Naive thymus-derived CD4-positive, alpha-beta T cell (primary cell): ENCODE measurements at regions not wholly inside any gene's neighbourhood (a gene's known extent, or its start where the extent isn't known, plus 50 kb on each side); places are given as distances from the start of the nearest gene placed in this dataset.
A peak's percentile ranks its signal among the peaks of the same experiment; 100 is the strongest.
"Not testable (repeated sequence)": the region's sequence is repeated elsewhere in the genome, so short reads cannot be mapped to it uniquely, and the experiment has no call there.

Experiments used
- ATAC-seq: fragments of 150-1000 bp; cut with Tn5 transposase; 2 replicates; pipeline ENCODE4 v1.10.0; 2021; ENCODE audit warnings: mild to moderate bottlenecking, moderate library complexity
- CTCF ChIA-PET: fragments of 350-600 bp; sonication (Branson Sonifier 250); formaldehyde crosslinking; loops from one replicate; lab custom pipeline; 2021; ENCODE audit warnings: antibody characterized with exemption; lab: Charles Lee
- POLR2A ChIA-PET: fragments of 350-600 bp; sonication (Branson Sonifier 250); formaldehyde crosslinking; loops from one replicate; lab custom pipeline; 2021; ENCODE audit warnings: antibody characterized with exemption, inconsistent platforms; lab: Charles Lee
- DNase-seq, 9 donors: peaks; one replicate each; pipeline versions ENCODE4 v3.0.0 to v3.0.0-alpha.2; 2020 to 2022; ENCODE audit warnings: mixed read lengths in 1 of 9
- H3K27ac ChIP-seq: one replicate; pipeline ENCODE4 v1.7.0; 2013; ENCODE audit warnings: mild to moderate bottlenecking, low read depth, low read length, moderate library complexity
- H3K27me3 ChIP-seq, 2 donors: one replicate each; pipeline ENCODE4 v1.7.0; 2013; ENCODE audit warnings: low read length in 2 of 2, mild to moderate bottlenecking in 2 of 2, moderate library complexity in 2 of 2; ENCODE audit not compliant: control insufficient read depth in 2 of 2, insufficient read depth in 2 of 2
- H3K36me3 ChIP-seq, 3 experiments: 1 replicate in 2 of 3; 2 replicates in 1 of 3; pipeline ENCODE4 v1.7.0; 2013; ENCODE audit warnings: low read length in 3 of 3, mild to moderate bottlenecking in 3 of 3, moderate library complexity in 1 of 3; ENCODE audit not compliant: insufficient read depth in 3 of 3, control insufficient read depth in 2 of 3
- H3K4me1 ChIP-seq, 2 donors: one replicate each; pipeline ENCODE4 v1.7.0; 2013; ENCODE audit warnings: low read length in 2 of 2, mild to moderate bottlenecking in 2 of 2, moderate library complexity in 1 of 2; ENCODE audit not compliant: control insufficient read depth in 2 of 2, insufficient read depth in 2 of 2
- H3K4me3 ChIP-seq: 2 replicates; pipeline ENCODE4 v1.7.0; 2013; ENCODE audit warnings: mild to moderate bottlenecking, low read length
- H3K9me3 ChIP-seq, 3 experiments: 1 replicate in 2 of 3; 2 replicates in 1 of 3; pipeline ENCODE4 v1.7.0; 2013; ENCODE audit warnings: low read length in 3 of 3; ENCODE audit not compliant: control insufficient read depth in 2 of 3
- H3K27ac Mint-ChIP-seq, 9 donors: one replicate each; pipeline ENCODE4 v1.8.0; 2020 to 2022; ENCODE audit warnings: mixed read lengths in 9 of 9, mild to moderate bottlenecking in 8 of 9, moderate library complexity in 5 of 9, inconsistent platforms in 2 of 9
- H3K27me3 Mint-ChIP-seq, 5 donors: one replicate each; pipeline ENCODE4 v1.8.0; 2021 to 2022; ENCODE audit warnings: mixed read lengths in 5 of 5, mild to moderate bottlenecking in 1 of 5
- H3K36me3 Mint-ChIP-seq, 5 donors: one replicate each; pipeline ENCODE4 v1.8.0; 2020 to 2022; ENCODE audit warnings: mixed read lengths in 5 of 5, mild to moderate bottlenecking in 3 of 5, inconsistent platforms in 1 of 5
- H3K4me1 Mint-ChIP-seq, 7 donors: one replicate each; pipeline ENCODE4 v1.8.0; 2020 to 2022; ENCODE audit warnings: mixed read lengths in 7 of 7, mild to moderate bottlenecking in 3 of 7, inconsistent platforms in 1 of 7
- H3K4me3 Mint-ChIP-seq, 10 donors: one replicate each; pipeline ENCODE4 v1.8.0; 2020 to 2022; ENCODE audit warnings: mild to moderate bottlenecking in 10 of 10, mixed read lengths in 10 of 10, moderate library complexity in 6 of 10, inconsistent platforms in 2 of 10
- H3K9me3 Mint-ChIP-seq, 11 donors: one replicate each; pipeline ENCODE4 v1.8.0; 2020 to 2022; ENCODE audit warnings: mixed read lengths in 11 of 11, mild to moderate bottlenecking in 4 of 11, inconsistent platforms in 1 of 11, moderate library complexity in 1 of 11
- intact Hi-C, 2 donors: fragments of 100-400 bp; cut with micrococcal nuclease; formaldehyde crosslinking; loops; one replicate each; pipeline ENCODE4 v1.15.1; 2023

DNA sequence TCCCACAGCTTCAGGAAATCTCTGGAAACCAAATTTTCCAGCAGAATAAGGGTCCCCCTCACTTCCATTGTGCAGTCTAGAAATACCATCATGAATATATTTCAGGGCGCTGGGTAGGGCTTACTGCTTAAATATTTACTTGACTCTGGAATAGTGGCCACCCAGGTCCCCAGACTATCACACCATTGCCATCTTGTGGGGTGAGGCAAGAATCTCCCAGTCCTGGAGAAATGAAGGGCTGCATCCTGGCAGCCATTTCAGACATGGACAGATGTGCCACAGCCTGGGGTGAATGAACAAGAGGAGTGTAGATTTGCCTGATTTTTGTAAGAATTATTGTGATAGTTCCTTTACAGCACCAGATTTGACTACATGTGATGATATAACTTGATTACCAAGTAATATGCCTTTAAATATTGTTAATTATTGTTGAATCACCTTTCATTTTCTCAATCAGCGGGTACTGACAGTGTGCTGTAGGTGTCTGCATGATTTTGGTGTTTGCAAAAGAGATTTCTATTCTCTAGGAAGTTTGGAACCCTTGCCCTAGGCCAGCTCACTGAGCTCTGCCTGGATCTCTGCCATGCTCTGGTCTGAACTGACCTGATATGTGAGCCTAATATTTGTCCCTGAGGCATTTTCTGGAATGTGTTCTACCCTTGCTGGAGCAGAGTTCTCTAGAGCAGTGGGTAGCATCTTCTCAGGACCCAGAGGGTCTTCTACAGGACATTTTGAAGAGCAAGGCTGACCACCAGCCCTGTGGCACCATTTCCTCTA lies 183.4 kb downstream of the KIT start:
- H3K4me3 ChIP-seq: no peak overlapping the region
- no peaks in the 10 kb centered on the region for H3K9me3 Mint-ChIP-seq
- H3K27ac Mint-ChIP-seq: no peak overlapping the region
- ATAC-seq (no peak), DNase-seq (peak in 1 of 9 donors; percentile 2)
- CTCF ChIA-PET: no interaction called here
- intact Hi-C loops: loop anchor here in 1 of 2 donors (5.0 kb wide), 1 partner anchor 101 kb away; no protein-coding TSS in a partner anchor
- POLR2A ChIA-PET: no interaction called here
- H3K9me3 ChIP-seq: no peaks in the 10 kb centered on the region
- H3K27me3 ChIP-seq: no peaks in the 10 kb centered on the region
- no peak overlapping the region for H3K4me3 Mint-ChIP-seq
- H3K27ac ChIP-seq: no peak overlapping the region
- H3K4me1 ChIP-seq: no peaks in the 10 kb centered on the region
- H3K36me3 ChIP-seq: no peaks in the 10 kb centered on the region
- no peaks in the 10 kb centered on the region for H3K36me3 Mint-ChIP-seq
- H3K4me1 Mint-ChIP-seq: peaks cover 0 to 5% (median 3%) of the 10 kb centered on the region in 7 donors
- no peaks in the 10 kb centered on the region for H3K27me3 Mint-ChIP-seq

DNA sequence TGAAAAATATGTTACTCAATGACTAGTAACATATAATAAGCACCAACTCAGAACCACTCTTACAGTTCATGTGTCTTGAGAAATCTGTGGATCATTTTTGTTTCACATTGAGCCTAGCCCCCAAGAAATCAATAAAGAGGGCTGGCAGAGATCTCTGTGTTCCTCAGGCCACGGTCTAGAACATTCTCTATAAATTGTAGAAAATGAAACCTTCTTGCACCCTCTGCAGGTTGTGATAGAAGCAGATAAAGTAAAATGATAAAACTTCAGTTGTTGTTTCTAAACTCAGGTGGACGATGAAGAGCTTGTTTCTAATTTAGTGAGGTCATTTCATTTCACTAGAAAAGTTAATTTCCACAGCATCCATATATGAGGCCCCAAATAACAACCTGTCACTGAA lies 182.7 kb downstream of the KIT start:
- Histone ChIP-seq H3K36me3 (no peaks in the 10 kb centered on the region), H3K27me3 (no peaks in the 10 kb centered on the region), H3K4me1 (no peaks in the 10 kb centered on the region), H3K4me3 (no peak overlapping the region), H3K27ac (no peak overlapping the region), H3K9me3 (no peaks in the 10 kb centered on the region)
- Mint-ChIP-seq H3K9me3 (peaks cover 0 to 1% (median 0%) of the 10 kb centered on the region in 11 donors), H3K27me3 (no peaks in the 10 kb centered on the region), H3K4me1 (peaks cover 0 to 5% (median 3%) of the 10 kb centered on the region in 7 donors), H3K27ac (no peak overlapping the region), H3K36me3 (no peaks in the 10 kb centered on the region), H3K4me3 (no peak overlapping the region)
- DNase-seq (no peak), ATAC-seq (no peak)
- ChIA-PET POLR2A (no interaction called here), CTCF (no interaction called here)
- intact Hi-C loops: loop anchor here in 1 of 2 donors (5.0 kb wide), 1 partner anchor 102 kb away; no protein-coding TSS in a partner anchor

DNA sequence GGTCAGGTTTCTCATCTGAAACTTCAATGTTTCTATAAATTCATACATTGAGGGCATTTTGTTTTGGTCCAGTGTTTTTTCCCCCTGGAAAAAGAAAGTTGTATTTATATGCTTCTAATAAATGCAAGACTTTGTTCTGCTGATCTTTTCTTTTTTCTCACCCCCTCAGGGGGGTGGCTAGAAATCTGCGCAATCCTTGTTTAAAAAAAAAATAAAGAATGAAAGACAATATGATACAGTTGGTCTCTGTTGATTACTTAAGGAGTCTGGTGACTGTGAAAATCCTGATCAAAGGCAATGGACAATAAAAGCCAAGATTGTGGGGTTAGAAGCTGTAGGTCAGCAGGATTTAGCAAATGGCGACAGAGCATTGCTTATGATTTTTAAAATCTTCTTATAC lies 180.5 kb downstream of the KIT start:
- ChIA-PET CTCF (no interaction called here), POLR2A (no interaction called here)
- peaks cover 0 to 5% (median 3%) of the 10 kb centered on the region in 7 donors for H3K4me1 Mint-ChIP-seq
- H3K27me3 Mint-ChIP-seq: no peaks in the 10 kb centered on the region
- H3K27ac Mint-ChIP-seq: no peak overlapping the region
- no peaks in the 10 kb centered on the region for H3K36me3 ChIP-seq
- no peaks in the 10 kb centered on the region for H3K9me3 ChIP-seq
- no peak overlapping the region for H3K4me3 ChIP-seq
- H3K4me1 ChIP-seq: no peaks in the 10 kb centered on the region
- DNase-seq (no peak), ATAC-seq (no peak)
- H3K27ac ChIP-seq: no peak overlapping the region
- H3K36me3 Mint-ChIP-seq: no peaks in the 10 kb centered on the region
- no peak overlapping the region for H3K4me3 Mint-ChIP-seq
- intact Hi-C loops: no loop called here
- peaks cover 0 to 1% (median 0%) of the 10 kb centered on the region in 11 donors for H3K9me3 Mint-ChIP-seq
- no peaks in the 10 kb centered on the region for H3K27me3 ChIP-seq

DNA sequence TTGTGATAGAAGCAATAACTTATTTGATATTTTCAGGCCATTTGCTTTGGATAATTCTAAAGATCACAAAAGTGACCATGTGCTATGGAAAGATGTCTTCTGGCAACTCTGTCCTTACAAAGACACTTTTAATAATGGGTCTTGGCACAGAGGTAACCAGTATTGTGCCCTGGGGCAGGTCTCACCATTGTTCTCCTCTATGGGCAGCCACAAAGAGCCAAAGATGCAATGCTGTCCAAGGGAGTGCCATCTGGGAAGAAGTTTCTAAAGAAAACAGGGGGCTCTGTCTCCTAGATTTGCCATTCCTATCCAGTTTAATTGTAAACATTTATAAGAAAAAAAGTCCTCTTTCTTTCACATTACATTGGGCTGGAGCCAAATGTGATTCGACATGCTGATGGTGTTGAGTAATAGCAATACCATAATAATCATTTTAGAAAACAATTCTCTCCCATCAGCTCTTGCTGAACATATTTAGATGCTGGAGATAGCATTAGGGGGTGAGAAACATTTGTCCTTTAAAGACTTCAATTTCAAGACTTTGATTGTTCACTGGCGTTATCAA lies 179.9 kb downstream of the KIT start:
- Histone ChIP-seq H3K4me3 (no peak overlapping the region), H3K9me3 (no peaks in the 10 kb centered on the region), H3K27me3 (no peaks in the 10 kb centered on the region), H3K36me3 (no peaks in the 10 kb centered on the region), H3K27ac (no peak overlapping the region), H3K4me1 (no peaks in the 10 kb centered on the region)
- H3K36me3 Mint-ChIP-seq: no peaks in the 10 kb centered on the region
- H3K4me1 Mint-ChIP-seq: peaks cover 0 to 5% (median 3%) of the 10 kb centered on the region in 7 donors
- H3K9me3 Mint-ChIP-seq: peaks cover 0 to 1% (median 0%) of the 10 kb centered on the region in 11 donors
- no peak overlapping the region for H3K27ac Mint-ChIP-seq
- H3K27me3 Mint-ChIP-seq: no peaks in the 10 kb centered on the region
- no peak for DNase-seq
- ATAC-seq: no peak
- CTCF ChIA-PET: interaction anchor here (0.6 kb wide), 1 partner anchor 10 kb away, joined by 4 read pairs; no protein-coding TSS in a partner anchor
- POLR2A ChIA-PET: no interaction called here
- intact Hi-C loops: no loop called here
- no peak overlapping the region for H3K4me3 Mint-ChIP-seq

DNA sequence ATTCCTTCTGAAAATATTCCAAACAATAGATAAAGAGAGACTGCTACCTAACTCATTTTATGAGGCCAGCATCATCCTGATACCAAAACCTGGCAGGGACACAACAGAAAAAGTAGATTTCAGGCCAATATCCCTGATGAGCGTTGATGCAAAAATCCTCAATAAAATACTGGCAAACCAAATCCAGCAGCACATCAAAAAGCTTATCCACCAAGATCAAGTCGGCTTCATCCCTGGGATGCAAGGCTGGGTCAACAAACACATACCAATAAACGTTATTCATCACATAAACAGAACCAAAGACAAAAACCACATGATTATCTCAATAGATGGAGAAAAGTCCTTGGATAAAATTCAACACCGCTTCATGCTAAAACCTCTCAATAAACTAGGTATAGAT lies 170.6 kb downstream of the KIT start:
- H3K36me3 ChIP-seq, H3K27ac ChIP-seq, POLR2A ChIA-PET, H3K4me3 Mint-ChIP-seq, H3K4me1 ChIP-seq, H3K36me3 Mint-ChIP-seq, H3K4me3 ChIP-seq, ATAC-seq, H3K9me3 ChIP-seq, H3K27me3 ChIP-seq, H3K27ac Mint-ChIP-seq, H3K27me3 Mint-ChIP-seq, H3K4me1 Mint-ChIP-seq, DNase-seq, intact Hi-C loops: not testable (repeated sequence)
- CTCF ChIA-PET: interaction anchor here (0.6 to 0.7 kb wide), 2 partner anchors 9 to 142 kb away, joined by 3 to 4 read pairs; no protein-coding TSS in a partner anchor
- H3K9me3 Mint-ChIP-seq: peaks cover 2 to 27% (median 9%) of the 10 kb centered on the region in 11 donors

DNA sequence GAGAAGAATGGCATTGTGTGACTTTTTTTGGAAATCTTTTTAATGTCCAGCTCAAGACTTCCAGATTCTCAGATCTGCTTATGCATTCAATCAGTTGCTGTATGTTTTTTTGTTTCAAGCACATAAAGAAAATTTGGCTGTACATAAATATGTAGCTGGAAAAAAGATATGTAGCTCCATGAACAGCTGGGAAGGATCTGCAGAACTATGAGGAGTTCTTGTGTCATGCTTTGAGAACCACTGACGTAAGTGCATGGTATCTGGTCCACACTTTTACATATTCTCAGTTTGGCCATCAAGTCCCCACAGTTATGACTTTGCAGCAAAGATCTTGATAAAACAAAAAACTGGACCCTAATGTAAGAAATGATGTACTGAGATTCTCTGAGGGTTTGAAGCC lies 165.9 kb downstream of the KIT start:
- Histone ChIP-seq H3K27ac (no peak overlapping the region), H3K9me3 (no peaks in the 10 kb centered on the region), H3K27me3 (no peaks in the 10 kb centered on the region), H3K36me3 (no peaks in the 10 kb centered on the region), H3K4me1 (no peaks in the 10 kb centered on the region), H3K4me3 (no peak overlapping the region)
- POLR2A ChIA-PET: no interaction called here
- intact Hi-C loops: no loop called here
- H3K27ac Mint-ChIP-seq: no peak overlapping the region
- ATAC-seq (no peak), DNase-seq (no peak)
- H3K9me3 Mint-ChIP-seq: peaks cover 0 to 14% (median 5%) of the 10 kb centered on the region in 11 donors
- no peaks in the 10 kb centered on the region for H3K36me3 Mint-ChIP-seq
- H3K4me3 Mint-ChIP-seq: no peak overlapping the region
- H3K4me1 Mint-ChIP-seq: peaks cover 0 to 6% (median 0%) of the 10 kb centered on the region in 7 donors
- no peaks in the 10 kb centered on the region for H3K27me3 Mint-ChIP-seq
- CTCF ChIA-PET: no interaction called here
